ENCODE measurements at regions not wholly inside any gene's neighbourhood (a gene's known extent, or its start where the extent isn't known, plus 50 kb on each side); places are given as distances from the start of the nearest gene placed in this dataset.

DNA sequence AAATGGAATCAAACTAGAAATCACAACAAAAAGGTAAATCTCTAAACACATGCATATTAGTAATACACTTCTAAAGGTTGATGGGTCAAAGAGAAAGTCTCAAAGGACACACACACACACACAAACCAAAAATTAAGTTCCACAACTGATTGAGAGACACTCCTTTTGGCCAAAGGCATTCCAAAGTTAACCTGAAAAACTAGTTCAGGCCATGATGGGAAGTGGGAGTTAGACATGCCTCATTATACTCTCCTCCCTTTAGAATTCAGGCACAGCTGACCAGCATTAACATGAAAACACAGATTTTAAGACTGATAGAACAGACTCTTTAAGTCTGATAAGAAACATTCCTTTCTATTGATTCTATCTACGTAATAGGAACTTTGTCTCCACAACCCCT, 332.4 kb upstream of the IGFBP3 start:
- DNase-seq (ENCODE audit: low spot score), result no peak
- ChIA-PET POLR2A (no interaction called here), CTCF (no interaction called here)

GRCh38 chr7:46247664-46248063, 326.6 kb upstream of the IGFBP3 start:
- no peak for TF ChIP-seq SP1 (CRISPR knock-in tag; conservative IDR thresholded peaks at IDR 0.05)
- TF ChIP-seq, protein P1, sequence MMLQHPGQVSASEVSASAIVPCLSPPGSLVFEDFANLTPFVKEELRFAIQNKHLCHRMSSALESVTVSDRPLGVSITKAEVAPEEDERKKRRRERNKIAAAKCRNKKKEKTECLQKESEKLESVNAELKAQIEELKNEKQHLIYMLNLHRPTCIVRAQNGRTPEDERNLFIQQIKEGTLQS (CRISPR knock-in tag; conservative IDR thresholded peaks at IDR 0.05), result no peak
- TF ChIP-seq, protein P2, sequence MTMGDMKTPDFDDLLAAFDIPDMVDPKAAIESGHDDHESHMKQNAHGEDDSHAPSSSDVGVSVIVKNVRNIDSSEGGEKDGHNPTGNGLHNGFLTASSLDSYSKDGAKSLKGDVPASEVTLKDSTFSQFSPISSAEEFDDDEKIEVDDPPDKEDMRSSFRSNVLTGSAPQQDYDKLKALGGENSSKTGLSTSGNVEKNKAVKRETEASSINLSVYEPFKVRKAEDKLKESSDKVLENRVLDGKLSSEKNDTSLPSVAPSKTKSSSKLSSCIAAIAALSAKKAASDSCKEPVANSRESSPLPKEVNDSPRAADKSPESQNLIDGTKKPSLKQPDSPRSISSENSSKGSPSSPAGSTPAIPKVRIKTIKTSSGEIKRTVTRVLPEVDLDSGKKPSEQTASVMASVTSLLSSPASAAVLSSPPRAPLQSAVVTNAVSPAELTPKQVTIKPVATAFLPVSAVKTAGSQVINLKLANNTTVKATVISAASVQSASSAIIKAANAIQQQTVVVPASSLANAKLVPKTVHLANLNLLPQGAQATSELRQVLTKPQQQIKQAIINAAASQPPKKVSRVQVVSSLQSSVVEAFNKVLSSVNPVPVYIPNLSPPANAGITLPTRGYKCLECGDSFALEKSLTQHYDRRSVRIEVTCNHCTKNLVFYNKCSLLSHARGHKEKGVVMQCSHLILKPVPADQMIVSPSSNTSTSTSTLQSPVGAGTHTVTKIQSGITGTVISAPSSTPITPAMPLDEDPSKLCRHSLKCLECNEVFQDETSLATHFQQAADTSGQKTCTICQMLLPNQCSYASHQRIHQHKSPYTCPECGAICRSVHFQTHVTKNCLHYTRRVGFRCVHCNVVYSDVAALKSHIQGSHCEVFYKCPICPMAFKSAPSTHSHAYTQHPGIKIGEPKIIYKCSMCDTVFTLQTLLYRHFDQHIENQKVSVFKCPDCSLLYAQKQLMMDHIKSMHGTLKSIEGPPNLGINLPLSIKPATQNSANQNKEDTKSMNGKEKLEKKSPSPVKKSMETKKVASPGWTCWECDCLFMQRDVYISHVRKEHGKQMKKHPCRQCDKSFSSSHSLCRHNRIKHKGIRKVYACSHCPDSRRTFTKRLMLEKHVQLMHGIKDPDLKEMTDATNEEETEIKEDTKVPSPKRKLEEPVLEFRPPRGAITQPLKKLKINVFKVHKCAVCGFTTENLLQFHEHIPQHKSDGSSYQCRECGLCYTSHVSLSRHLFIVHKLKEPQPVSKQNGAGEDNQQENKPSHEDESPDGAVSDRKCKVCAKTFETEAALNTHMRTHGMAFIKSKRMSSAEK (CRISPR knock-in tag; IDR thresholded peaks at IDR 0.05; ENCODE audit: borderline replicate concordance), result no peak
- no peak for TF ChIP-seq MYBL2 (CRISPR knock-in tag; IDR thresholded peaks at IDR 0.05)
- TF ChIP-seq GABPB1 (CRISPR knock-in tag; IDR thresholded peaks at IDR 0.05), result no peak
- TF ChIP-seq NFYB (CRISPR knock-in tag; conservative IDR thresholded peaks at IDR 0.05; ENCODE audit: low read depth), result no peak
- TF ChIP-seq, protein P3, sequence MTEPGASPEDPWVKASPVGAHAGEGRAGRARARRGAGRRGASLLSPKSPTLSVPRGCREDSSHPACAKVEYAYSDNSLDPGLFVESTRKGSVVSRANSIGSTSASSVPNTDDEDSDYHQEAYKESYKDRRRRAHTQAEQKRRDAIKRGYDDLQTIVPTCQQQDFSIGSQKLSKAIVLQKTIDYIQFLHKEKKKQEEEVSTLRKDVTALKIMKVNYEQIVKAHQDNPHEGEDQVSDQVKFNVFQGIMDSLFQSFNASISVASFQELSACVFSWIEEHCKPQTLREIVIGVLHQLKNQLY (CRISPR knock-in tag; IDR thresholded peaks at IDR 0.05), result no peak
- TF ChIP-seq ZNF425 (CRISPR knock-in tag; conservative IDR thresholded peaks at IDR 0.05), result no peak
- TF ChIP-seq, protein P4, sequence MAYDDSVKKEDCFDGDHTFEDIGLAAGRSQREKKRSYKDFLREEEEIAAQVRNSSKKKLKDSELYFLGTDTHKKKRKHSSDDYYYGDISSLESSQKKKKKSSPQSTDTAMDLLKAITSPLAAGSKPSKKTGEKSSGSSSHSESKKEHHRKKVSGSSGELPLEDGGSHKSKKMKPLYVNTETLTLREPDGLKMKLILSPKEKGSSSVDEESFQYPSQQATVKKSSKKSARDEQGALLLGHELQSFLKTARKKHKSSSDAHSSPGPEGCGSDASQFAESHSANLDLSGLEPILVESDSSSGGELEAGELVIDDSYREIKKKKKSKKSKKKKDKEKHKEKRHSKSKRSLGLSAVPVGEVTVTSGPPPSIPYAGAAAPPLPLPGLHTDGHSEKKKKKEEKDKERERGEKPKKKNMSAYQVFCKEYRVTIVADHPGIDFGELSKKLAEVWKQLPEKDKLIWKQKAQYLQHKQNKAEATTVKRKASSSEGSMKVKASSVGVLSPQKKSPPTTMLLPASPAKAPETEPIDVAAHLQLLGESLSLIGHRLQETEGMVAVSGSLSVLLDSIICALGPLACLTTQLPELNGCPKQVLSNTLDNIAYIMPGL (CRISPR knock-in tag; IDR thresholded peaks at IDR 0.05), result no peak
- no peak for TF ChIP-seq AFF4 (CRISPR knock-in tag; IDR thresholded peaks at IDR 0.05; ENCODE audit: borderline replicate concordance)
- TF ChIP-seq ATF6 (CRISPR knock-in tag; IDR thresholded peaks at IDR 0.05), result no peak
- TF ChIP-seq GTF2I (CRISPR knock-in tag; conservative IDR thresholded peaks at IDR 0.05), result no peak
- no peak for TF ChIP-seq ZNF317 (CRISPR knock-in tag; IDR thresholded peaks at IDR 0.05; ENCODE audit: borderline replicate concordance, low read depth)
- TF ChIP-seq HMGA2 (CRISPR knock-in tag; IDR thresholded peaks at IDR 0.05), result no peak
- POLR2A ChIA-PET, result no interaction called here
- peaks cover 10% of the 10 kb centered on the region for H3K4me1 Mint-ChIP-seq
- peaks cover 4% of the 10 kb centered on the region; the same call in 1 of the 2 replicates for H3K27me3 Mint-ChIP-seq (ENCODE audit: low read depth)
- no peak overlapping the region for H3K4me3 Mint-ChIP-seq
- CTCF ChIA-PET, result no interaction called here
- DNase-seq (ENCODE audit: low spot score), result no peak
- no peak overlapping the region for H3K27ac Mint-ChIP-seq
- peaks cover 20% of the 10 kb centered on the region for H3K9me3 Mint-ChIP-seq
- H3K36me3 Mint-ChIP-seq, result no peaks in the 10 kb centered on the region
- ATAC-seq, result no peak

More for the DNA sequence above, 332.4 kb upstream of the IGFBP3 start:
- ATAC-seq, result no peak
- Mint-ChIP-seq H3K9me3 (peaks cover 55% of the 10 kb centered on the region), H3K27ac (no peak overlapping the region), H3K36me3 (peaks cover 10% of the 10 kb centered on the region), H3K4me1 (no peaks in the 10 kb centered on the region), H3K4me3 (no peak overlapping the region), H3K27me3 (ENCODE audit: low read depth) (no peaks in the 10 kb centered on the region; the same call in none of the 2 replicates)
- TF ChIP-seq GRHL2 (CRISPR knock-in tag; IDR thresholded peaks at IDR 0.05; ENCODE audit: insufficient replicate concordance, severe bottlenecking), result no peak
- no peak for TF ChIP-seq FOXK1 (CRISPR knock-in tag; IDR thresholded peaks at IDR 0.05)
